GM12878 (cell line): ENCODE measurements at regions not wholly inside any gene's neighbourhood (a gene's known extent, or its start where the extent isn't known, plus 50 kb on each side); places are given as distances from the start of the nearest gene placed in this dataset.

Experiments used
- CTCF ChIP-seq, 3 experiments: IDR thresholded peaks in 2 of 3; conservative IDR thresholded peaks in 1 of 3; 2 replicates each; pipeline ENCODE4 v1.5.1; 2011; ENCODE audit warnings: low read depth in 3 of 3, low read length in 3 of 3, mild to moderate bottlenecking in 3 of 3, control low read depth in 2 of 3, moderate library complexity in 2 of 3, inconsistent platforms in 1 of 3, mixed read lengths in 1 of 3; ENCODE audit not compliant: control insufficient read depth in 2 of 3, insufficient read depth in 1 of 3; ENCODE audit errors: extremely low read depth in 1 of 3
- E2F4 ChIP-seq: IDR thresholded peaks from 2 replicates; pipeline ENCODE4 v1.6.1; 2012; ENCODE audit warnings: low read depth, low read length, improper control_type of control experiment

DNA sequence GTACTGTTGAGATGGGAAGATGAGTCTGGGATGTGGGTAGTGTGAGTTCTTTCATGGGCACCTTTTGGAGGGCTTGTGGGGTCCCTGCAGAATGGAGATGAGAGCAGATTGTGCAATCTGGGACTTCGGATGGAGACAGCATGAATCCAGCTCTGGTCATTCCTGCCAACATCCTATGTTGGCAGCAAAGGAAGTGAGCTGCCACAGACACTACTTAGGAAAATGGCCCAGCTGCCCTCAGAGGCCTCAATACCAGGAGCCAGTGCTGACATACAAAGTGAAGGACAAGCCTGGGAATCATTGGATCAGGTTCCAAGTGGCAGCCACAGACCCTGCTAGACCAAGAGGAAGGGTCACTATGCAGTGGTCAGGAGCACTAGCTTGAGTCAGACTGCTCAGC, 402.8 kb downstream of the CDK5RAP2 start:
- TF ChIP-seq E2F4 (no peak), CTCF (IDR thresholded peaks at IDR 0.05 in 2 of 3, conservative IDR thresholded peaks at IDR 0.05 in 1 of 3; ENCODE audit: control insufficient read depth in 2 of 3, extremely low read depth in 1 of 3, insufficient read depth in 1 of 3, low read depth in 3 of 3, low read length in 3 of 3) (no peak)
